Fibroblast of skin of scalp (primary cell): ENCODE measurements at regions not wholly inside any gene's neighbourhood (a gene's known extent, or its start where the extent isn't known, plus 50 kb on each side); places are given as distances from the start of the nearest gene placed in this dataset.

ENCODE experiments used
- DNase-seq: peaks from one replicate; pipeline ENCODE4 v3.0.0-alpha.2; 2013

DNA sequence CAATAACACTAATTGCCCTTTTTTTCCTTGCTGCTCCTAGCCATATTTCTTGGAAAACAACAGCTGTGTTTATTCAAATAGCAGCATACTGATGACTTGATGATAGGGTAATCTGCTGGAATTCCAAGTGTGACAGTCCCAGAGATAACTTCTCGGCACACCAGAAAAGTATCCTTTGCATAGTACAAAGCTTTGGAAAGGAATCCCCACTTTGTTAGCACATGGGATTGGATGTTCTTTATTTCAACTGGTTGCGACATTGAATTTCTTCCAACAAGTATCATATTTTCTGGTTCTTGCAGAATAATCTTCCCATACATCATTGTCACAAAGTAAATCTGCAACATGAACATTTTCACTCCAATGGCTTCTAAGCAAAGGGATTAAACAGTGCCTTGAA is 445.8 kb upstream of the ACVR2A start:
- no peak for DNase-seq

- no peak for DNase-seq
These were observed 446.5 kb upstream of the ACVR2A start for GRCh38 chr2:147398301-147398700.

DNA sequence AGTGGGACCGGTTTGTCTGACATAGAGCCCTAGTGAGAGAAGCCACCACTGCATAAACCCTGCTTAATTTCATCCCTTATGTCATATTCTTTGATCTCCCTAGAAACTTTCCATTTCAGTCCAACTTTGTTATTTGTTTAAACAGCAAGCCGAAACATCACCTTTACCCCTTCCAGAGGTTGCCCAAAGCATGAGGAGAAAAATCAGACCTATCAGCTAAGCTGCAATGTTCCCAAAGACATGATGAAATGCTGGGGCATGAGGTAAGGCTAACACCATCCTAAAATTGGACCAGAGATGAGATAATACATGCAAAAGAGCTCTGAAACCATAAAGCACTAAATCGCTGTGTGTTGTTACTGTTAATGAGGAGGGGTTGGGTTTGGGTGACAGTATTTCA is 447.9 kb upstream of the ACVR2A start:
- no peak for DNase-seq

DNA sequence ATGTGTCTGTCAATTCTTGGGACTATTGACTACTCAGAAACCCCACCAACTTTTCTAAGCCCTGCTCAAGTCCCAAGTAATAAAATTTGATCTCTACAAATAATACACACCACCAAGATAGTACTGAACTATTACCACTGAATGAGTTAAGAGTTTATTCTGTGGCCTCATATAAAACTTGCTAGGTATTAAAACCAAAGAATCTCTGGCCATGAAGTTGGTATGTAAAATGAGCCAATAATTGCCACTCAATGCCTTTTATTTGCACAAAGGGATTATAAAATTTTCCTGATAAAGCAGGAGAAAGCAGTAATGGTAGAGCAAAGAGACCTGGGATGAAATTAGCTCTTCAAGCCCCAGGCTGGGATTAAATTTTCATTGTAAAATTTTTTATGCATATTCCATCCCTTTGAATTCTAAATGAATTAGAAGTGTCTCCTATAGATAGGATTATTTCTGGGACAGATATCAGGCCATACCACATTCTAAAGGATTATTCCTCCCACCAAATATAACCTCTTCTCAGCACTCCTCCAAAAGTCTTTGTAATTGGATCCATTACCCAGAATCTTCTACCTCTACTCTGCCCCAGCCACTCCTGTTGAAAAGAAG is 450.5 kb upstream of the ACVR2A start:
- DNase-seq: no peak

GRCh38 chr2:147392180-147392579 is 452.6 kb upstream of the ACVR2A start:
- DNase-seq: no peak

- no peak for DNase-seq
These were observed 454.4 kb upstream of the ACVR2A start for GRCh38 chr2:147390475-147390874.

DNA sequence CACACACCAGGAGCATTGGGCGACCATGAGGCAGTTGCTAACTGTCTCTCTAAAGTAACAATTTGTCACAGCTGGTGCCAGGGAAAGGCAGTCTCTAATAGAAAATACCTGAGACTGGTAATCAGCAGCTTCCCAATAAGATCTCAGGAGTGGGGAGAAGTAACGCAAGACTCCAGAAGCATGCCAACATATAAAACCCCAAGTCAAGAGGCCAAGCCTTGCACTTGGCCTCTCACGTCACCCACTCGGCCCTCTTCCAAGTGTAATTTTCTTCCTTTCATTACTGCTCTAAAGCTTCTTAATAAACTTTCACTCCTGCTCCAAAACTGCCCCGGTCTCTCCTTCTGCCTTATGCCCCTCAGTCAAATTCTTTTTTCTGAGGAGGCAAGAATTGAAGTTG is 455.6 kb upstream of the ACVR2A start:
- DNase-seq: no peak

DNA sequence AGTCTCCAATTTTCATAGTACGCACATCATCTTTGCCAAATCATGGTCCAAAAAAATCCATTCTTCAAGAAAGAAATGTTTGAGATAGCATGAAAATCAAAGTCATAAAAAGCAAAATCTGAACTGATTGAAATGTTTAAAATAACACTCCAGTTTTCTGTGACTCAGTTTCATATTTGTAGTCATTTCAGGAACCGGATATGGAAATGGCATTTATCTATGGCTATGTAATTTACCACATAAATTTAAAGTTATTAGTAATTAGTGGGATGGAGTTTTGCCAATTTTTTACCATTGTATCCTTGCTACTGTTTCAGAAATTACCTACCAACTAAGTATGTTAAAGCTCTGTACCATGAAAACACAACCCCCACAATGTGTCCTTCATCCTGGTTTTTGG is 456.6 kb upstream of the ACVR2A start:
- no peak for DNase-seq

GRCh38 chr2:147386284-147386683 is 458.5 kb upstream of the ACVR2A start:
- DNase-seq: no peak

GRCh38 chr2:147385600-147385999 is 459.2 kb upstream of the ACVR2A start:
- DNase-seq: no peak

DNA sequence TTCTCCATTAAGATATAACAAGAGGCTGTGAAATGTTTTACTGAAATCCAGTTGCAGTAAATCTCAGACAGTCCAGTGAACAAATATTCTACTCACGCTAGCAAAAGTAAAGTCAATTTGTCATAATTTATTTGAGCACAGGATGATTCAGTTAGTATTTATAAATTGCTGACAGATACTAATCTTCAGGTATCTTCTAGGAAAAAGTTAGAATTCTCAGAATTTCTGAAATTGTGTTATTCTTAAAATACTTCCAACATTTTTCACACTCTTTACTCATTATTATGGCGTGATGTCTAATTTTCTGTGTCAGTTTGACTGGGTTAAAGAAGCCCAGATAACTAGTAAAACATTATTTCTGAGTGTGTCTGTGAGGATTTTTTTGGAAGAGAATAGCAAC is 460.2 kb upstream of the ACVR2A start:
- DNase-seq: no peak

DNA sequence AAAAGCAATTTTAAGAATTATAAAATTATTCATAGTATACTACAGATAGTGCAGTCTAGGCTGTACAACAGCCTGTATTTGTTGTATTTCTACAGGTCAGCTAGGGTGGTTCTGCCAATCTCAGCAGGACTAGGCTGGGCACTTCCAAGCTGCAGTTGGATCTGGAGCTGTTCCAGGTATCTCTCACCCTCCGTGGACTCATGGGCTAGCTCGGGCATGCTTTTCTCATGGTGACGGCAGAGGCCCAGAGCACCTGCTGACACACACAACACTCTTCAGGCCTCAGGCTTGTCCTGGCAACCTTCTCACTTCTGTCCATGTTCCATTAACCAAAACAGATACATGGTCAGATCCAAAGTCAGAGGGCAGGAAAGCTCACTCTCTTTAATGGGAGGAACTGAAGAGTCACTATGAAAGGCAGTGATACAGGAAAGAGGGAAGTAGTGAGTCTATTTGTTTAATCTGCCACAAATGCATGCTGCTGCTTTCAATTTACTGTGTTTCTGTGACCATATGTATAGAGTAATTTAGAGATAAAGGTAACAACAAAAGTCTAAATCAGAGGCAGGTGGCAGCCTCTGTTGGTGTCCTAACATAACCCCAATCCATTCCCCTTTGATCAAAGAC is 462.4 kb upstream of the ACVR2A start:
- no peak for DNase-seq

GRCh38 chr2:147378403-147378802 is 466.4 kb upstream of the ACVR2A start:
- DNase-seq: no peak

DNA sequence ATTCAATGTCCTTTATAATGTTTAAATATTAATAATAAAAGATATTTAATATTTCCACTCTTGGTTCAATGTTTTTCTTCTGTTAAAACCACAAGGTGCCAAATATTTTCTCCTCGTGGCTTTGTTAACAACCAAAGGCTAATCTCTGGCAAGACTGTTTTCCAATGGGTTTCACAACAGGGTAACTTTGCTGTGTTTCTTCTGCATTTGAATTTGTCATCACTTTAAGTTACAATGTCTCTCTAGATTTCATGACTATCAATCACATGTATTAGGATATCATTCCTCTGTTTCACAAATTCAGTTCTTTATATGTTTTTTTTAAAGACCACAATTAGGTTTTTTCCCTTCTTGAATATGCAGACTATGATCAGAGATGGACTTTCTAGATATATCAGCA is 469.8 kb upstream of the ACVR2A start:
- DNase-seq: no peak

- DNase-seq: no peak
These were observed 470.4 kb upstream of the ACVR2A start for GRCh38 chr2:147374423-147374811.

DNA sequence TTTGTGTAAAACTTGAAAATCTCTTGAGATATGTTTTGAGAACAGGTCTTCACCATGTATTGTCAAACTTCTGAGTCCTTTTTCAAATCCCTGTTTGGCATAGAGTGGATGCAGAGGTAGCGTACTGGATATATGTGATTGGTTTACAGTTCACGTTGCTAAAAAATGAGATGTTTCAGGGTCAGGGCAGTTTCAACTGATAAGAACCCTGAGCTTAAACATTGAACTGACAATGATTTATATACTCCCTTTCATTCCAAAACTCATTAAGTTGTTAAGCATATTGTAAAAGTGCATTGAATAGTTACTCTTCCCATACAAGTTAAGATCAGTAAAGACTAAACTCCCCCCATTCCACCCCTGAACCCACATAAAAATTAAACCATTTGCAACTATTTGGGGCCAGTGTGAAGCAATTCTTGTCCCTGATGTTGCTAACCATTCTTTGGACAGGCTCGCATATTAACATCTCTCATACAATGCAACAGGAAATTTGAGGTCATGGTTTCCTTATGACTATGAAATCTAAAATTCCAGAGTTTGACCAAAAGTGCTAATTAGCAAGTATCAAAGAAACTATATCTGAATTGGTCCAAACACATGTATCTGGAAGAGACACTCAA is 470.9 kb upstream of the ACVR2A start:
- DNase-seq: no peak

DNA sequence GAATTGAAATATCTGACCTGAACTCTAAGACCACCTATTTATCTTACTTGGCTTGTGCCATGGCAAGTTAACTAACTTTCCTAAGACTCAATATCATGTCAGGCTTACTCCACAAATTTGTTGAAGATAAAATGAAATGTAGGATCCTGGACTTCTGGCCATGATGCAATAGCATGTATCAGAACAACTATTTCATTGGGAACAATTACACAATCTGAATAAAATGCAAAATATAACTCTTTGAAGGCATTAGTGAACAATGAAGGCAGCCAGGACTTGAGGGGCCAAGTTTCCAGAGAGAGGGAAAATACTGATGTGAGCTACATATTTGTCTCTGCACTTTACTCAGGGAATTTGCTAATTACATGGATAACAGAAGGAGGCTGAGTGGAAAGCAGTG is 476.5 kb upstream of the ACVR2A start:
- DNase-seq: no peak

GRCh38 chr2:147366279-147366678 is 478.6 kb upstream of the ACVR2A start:
- DNase-seq: no peak

DNA sequence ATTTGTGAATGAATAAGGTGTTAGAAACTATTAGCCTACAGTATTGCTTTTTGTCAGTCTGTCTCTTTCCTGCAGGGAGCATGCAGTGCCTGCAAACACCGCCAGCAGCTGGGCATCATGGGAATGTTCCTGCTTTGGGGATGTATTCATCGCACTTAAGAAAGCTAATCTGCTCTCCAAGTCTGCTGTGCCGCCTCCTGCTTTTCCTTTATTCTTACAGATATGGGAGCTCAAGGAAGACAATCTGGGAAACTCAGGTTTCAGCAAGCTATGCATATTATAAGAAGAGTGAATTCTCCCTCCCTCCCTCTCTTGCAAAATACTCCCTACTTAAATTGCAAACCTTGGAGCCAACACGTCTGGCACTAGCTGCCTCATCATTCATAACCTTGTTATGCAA is 479.2 kb upstream of the ACVR2A start:
- DNase-seq: no peak

- no peak for DNase-seq
These were observed 480.2 kb upstream of the ACVR2A start for GRCh38 chr2:147364597-147364996.

DNA sequence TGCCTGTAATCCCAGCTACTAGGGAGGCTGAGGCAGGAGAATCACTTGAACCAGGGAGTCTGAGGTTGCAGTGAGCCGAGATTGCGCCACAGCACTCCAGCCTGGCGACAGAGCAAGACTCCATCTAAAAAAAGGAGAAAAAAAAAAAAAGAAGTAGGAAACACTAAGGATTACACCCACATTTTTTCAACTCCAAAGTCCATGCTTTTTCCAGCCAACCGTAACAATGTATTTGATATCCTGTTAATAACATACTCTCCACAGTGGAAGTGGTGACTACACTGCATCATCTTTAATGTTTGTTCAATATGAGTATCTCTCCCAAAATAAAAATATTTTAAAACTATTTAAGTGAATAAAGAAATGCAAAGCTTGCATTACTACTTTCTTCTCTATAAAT is 481.6 kb upstream of the ACVR2A start:
- no peak for DNase-seq

GRCh38 chr2:147358375-147358774 is 486.5 kb upstream of the ACVR2A start:
- DNase-seq: no peak

- DNase-seq: no peak
These were observed 488.7 kb upstream of the ACVR2A start for GRCh38 chr2:147356157-147356556.

DNA sequence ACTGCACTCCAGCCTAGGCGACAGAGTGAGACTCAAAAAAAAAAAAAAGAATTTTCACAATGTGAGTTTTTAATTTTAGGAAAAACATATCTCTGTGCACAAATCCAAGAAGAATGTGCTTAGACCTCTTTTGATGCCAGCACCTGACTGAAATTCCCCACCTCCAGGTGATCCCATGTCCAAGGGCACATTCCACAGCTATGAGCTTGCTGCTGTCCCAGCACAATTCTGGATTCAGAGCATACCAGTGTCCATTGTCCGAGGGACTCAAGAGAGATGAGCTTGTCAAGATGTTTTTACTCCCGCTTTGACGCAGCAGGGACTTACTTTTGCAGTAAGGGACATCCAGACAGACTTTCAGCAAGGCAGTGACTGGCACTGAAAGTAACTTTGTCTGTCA is 489.1 kb upstream of the ACVR2A start:
- no peak for DNase-seq

DNA sequence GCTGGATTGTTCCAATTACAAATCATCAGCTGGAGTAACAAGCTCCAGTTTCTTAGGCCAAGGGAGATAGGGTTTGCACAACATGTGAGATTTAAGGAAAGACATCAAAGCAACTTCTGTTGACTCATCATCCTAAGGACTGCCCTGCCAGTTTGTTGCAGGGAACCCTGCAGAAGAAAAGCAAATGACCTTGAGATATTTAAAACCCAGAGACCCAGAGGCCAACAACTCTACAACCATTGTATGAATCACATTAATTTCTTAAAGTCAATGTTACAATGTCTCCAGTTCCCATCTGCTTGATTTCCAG is 491.8 kb upstream of the ACVR2A start:
- no peak for DNase-seq
